CD8-positive, alpha-beta memory T cell (primary cell): ENCODE measurements at regions not wholly inside any gene's neighbourhood (a gene's known extent, or its start where the extent isn't known, plus 50 kb on each side); places are given as distances from the start of the nearest gene placed in this dataset.
A peak's percentile ranks its signal among the peaks of the same experiment; 100 is the strongest.

Source experiments
- CTCF ChIA-PET: fragments of 350-600 bp; sonication (Branson Sonifier 250); formaldehyde crosslinking; loops from one replicate; lab custom pipeline; 2021; ENCODE audit warnings: antibody characterized with exemption; lab: Charles Lee
- POLR2A ChIA-PET: fragments of 350-600 bp; sonication (Branson Sonifier 250); formaldehyde crosslinking; loops from one replicate; lab custom pipeline; 2021; ENCODE audit warnings: antibody characterized with exemption; lab: Charles Lee
- DNase-seq, 5 donors: peaks; one replicate each; pipeline versions ENCODE4 v3.0.0 to v3.0.0-alpha.2; 2020 to 2022; ENCODE audit warnings: mixed read lengths in 1 of 5
- H3K27ac ChIP-seq: one replicate; pipeline ENCODE4 v1.7.0; 2013; ENCODE audit warnings: low read depth, mild to moderate bottlenecking, low read length, moderate library complexity
- H3K27me3 ChIP-seq: 2 replicates; pipeline ENCODE4 v1.7.0; 2013; ENCODE audit warnings: low read length, mild to moderate bottlenecking; ENCODE audit not compliant: insufficient read depth, poor library complexity, severe bottlenecking
- H3K36me3 ChIP-seq: 2 replicates; pipeline ENCODE4 v1.7.0; 2013; ENCODE audit warnings: mild to moderate bottlenecking, low read length, moderate library complexity; ENCODE audit not compliant: insufficient read depth
- H3K4me1 ChIP-seq: 2 replicates; pipeline ENCODE4 v1.7.0; 2013; ENCODE audit warnings: mild to moderate bottlenecking, low read length, moderate library complexity; ENCODE audit not compliant: insufficient read depth
- H3K4me3 ChIP-seq: 2 replicates; pipeline ENCODE4 v1.7.0; 2013; ENCODE audit warnings: mild to moderate bottlenecking, low read length
- H3K9me3 ChIP-seq: 2 replicates; pipeline ENCODE4 v1.7.0; 2013; ENCODE audit warnings: mild to moderate bottlenecking, low read length
- H3K27ac Mint-ChIP-seq, 8 donors: one replicate each; pipeline ENCODE4 v1.8.0; 2020 to 2021; ENCODE audit warnings: mixed read lengths in 8 of 8, mild to moderate bottlenecking in 6 of 8, inconsistent platforms in 3 of 8, moderate library complexity in 3 of 8
- H3K27me3 Mint-ChIP-seq, 2 donors: one replicate each; pipeline ENCODE4 v1.8.0; 2020 to 2021; ENCODE audit warnings: mixed read lengths in 2 of 2, mild to moderate bottlenecking in 1 of 2, moderate library complexity in 1 of 2
- H3K36me3 Mint-ChIP-seq, 3 donors: one replicate each; pipeline ENCODE4 v1.8.0; 2020 to 2021; ENCODE audit warnings: mixed read lengths in 3 of 3, inconsistent platforms in 1 of 3, mild to moderate bottlenecking in 1 of 3
- H3K4me1 Mint-ChIP-seq, 3 donors: one replicate each; pipeline ENCODE4 v1.8.0; 2020 to 2021; ENCODE audit warnings: mixed read lengths in 3 of 3, inconsistent platforms in 1 of 3, mild to moderate bottlenecking in 1 of 3
- H3K4me3 Mint-ChIP-seq, 7 donors: one replicate each; pipeline ENCODE4 v1.8.0; 2020 to 2021; ENCODE audit warnings: mixed read lengths in 7 of 7, mild to moderate bottlenecking in 6 of 7, moderate library complexity in 4 of 7, inconsistent platforms in 2 of 7
- H3K9me3 Mint-ChIP-seq, 5 donors: one replicate each; pipeline ENCODE4 v1.8.0; 2020 to 2022; ENCODE audit warnings: mixed read lengths in 5 of 5, mild to moderate bottlenecking in 3 of 5, moderate library complexity in 2 of 5, inconsistent platforms in 1 of 5

GRCh38 chr11:127304634-127305033 lies 304.1 kb upstream of the KIRREL3 start:
- Histone ChIP-seq H3K4me1 (no peaks in the 10 kb centered on the region), H3K27ac (no peak overlapping the region), H3K27me3 (no peaks in the 10 kb centered on the region), H3K36me3 (no peaks in the 10 kb centered on the region), H3K9me3 (no peaks in the 10 kb centered on the region), H3K4me3 (no peak overlapping the region)
- no peaks in the 10 kb centered on the region for H3K36me3 Mint-ChIP-seq
- H3K4me3 Mint-ChIP-seq: no peak overlapping the region
- H3K9me3 Mint-ChIP-seq: peaks cover 0 to 2% (median 0%) of the 10 kb centered on the region in 5 donors
- no peak for DNase-seq
- POLR2A ChIA-PET: no interaction called here
- H3K27ac Mint-ChIP-seq: no peak overlapping the region
- no peaks in the 10 kb centered on the region for H3K27me3 Mint-ChIP-seq
- CTCF ChIA-PET: no interaction called here
- no peaks in the 10 kb centered on the region for H3K4me1 Mint-ChIP-seq

GRCh38 chr11:127288926-127289325 lies 288.4 kb upstream of the KIRREL3 start:
- ChIA-PET POLR2A (no interaction called here), CTCF (no interaction called here)
- Histone ChIP-seq H3K4me1 (no peaks in the 10 kb centered on the region), H3K36me3 (no peaks in the 10 kb centered on the region), H3K4me3 (no peak overlapping the region), H3K27ac (no peak overlapping the region), H3K27me3 (no peaks in the 10 kb centered on the region), H3K9me3 (no peaks in the 10 kb centered on the region)
- H3K27me3 Mint-ChIP-seq: no peaks in the 10 kb centered on the region
- no peak overlapping the region for H3K27ac Mint-ChIP-seq
- H3K9me3 Mint-ChIP-seq: peaks cover 5 to 21% (median 11%) of the 10 kb centered on the region in 5 donors
- H3K4me1 Mint-ChIP-seq: no peaks in the 10 kb centered on the region
- no peaks in the 10 kb centered on the region for H3K36me3 Mint-ChIP-seq
- no peak for DNase-seq
- no peak overlapping the region for H3K4me3 Mint-ChIP-seq

GRCh38 chr11:127281534-127281933 lies 281.0 kb upstream of the KIRREL3 start:
- H3K9me3 Mint-ChIP-seq: peaks cover 0 to 3% (median 0%) of the 10 kb centered on the region in 5 donors
- H3K4me1 Mint-ChIP-seq: no peaks in the 10 kb centered on the region
- Histone ChIP-seq H3K36me3 (no peaks in the 10 kb centered on the region), H3K27ac (no peak overlapping the region), H3K9me3 (no peaks in the 10 kb centered on the region), H3K4me1 (no peaks in the 10 kb centered on the region), H3K4me3 (no peak overlapping the region), H3K27me3 (no peaks in the 10 kb centered on the region)
- DNase-seq: no peak
- H3K36me3 Mint-ChIP-seq: no peaks in the 10 kb centered on the region
- H3K27me3 Mint-ChIP-seq: no peaks in the 10 kb centered on the region
- ChIA-PET CTCF (no interaction called here), POLR2A (no interaction called here)
- no peak overlapping the region for H3K4me3 Mint-ChIP-seq
- no peak overlapping the region for H3K27ac Mint-ChIP-seq

GRCh38 chr11:127275774-127276173 lies 275.2 kb upstream of the KIRREL3 start:
- CTCF ChIA-PET: no interaction called here
- Mint-ChIP-seq H3K9me3 (peaks cover 0 to 3% (median 0%) of the 10 kb centered on the region in 5 donors), H3K27ac (no peak overlapping the region), H3K4me1 (no peaks in the 10 kb centered on the region), H3K36me3 (no peaks in the 10 kb centered on the region), H3K4me3 (no peak overlapping the region), H3K27me3 (no peaks in the 10 kb centered on the region)
- no peak overlapping the region for H3K4me3 ChIP-seq
- no peaks in the 10 kb centered on the region for H3K9me3 ChIP-seq
- H3K27me3 ChIP-seq: no peaks in the 10 kb centered on the region
- H3K4me1 ChIP-seq: no peaks in the 10 kb centered on the region
- POLR2A ChIA-PET: no interaction called here
- no peak for DNase-seq
- H3K27ac ChIP-seq: no peak overlapping the region
- no peaks in the 10 kb centered on the region for H3K36me3 ChIP-seq

DNA sequence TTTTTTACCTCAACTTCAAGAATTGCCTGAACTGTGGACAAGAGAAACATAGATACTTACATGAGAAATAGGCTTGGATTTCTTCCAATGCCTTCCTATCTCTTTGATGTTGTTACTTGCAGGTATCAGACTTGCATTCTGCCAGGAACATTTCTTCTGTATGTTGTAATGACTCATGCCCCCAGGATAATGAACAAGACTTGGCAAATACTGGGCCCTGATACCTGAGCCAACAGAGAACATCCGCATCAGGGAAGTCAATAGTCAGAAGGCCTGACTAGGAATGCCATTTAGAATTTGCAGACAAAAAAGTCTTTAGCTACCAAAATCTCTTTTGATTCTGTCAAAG lies 273.7 kb upstream of the KIRREL3 start:
- Mint-ChIP-seq H3K4me3 (no peak overlapping the region), H3K36me3 (no peaks in the 10 kb centered on the region), H3K9me3 (peaks cover 0 to 2% (median 0%) of the 10 kb centered on the region in 5 donors), H3K27ac (no peak overlapping the region), H3K4me1 (no peaks in the 10 kb centered on the region), H3K27me3 (no peaks in the 10 kb centered on the region)
- no peaks in the 10 kb centered on the region for H3K9me3 ChIP-seq
- CTCF ChIA-PET: no interaction called here
- no peaks in the 10 kb centered on the region for H3K27me3 ChIP-seq
- H3K4me1 ChIP-seq: no peaks in the 10 kb centered on the region
- no peak overlapping the region for H3K4me3 ChIP-seq
- no peak for DNase-seq
- H3K27ac ChIP-seq: no peak overlapping the region
- no peaks in the 10 kb centered on the region for H3K36me3 ChIP-seq
- POLR2A ChIA-PET: no interaction called here

DNA sequence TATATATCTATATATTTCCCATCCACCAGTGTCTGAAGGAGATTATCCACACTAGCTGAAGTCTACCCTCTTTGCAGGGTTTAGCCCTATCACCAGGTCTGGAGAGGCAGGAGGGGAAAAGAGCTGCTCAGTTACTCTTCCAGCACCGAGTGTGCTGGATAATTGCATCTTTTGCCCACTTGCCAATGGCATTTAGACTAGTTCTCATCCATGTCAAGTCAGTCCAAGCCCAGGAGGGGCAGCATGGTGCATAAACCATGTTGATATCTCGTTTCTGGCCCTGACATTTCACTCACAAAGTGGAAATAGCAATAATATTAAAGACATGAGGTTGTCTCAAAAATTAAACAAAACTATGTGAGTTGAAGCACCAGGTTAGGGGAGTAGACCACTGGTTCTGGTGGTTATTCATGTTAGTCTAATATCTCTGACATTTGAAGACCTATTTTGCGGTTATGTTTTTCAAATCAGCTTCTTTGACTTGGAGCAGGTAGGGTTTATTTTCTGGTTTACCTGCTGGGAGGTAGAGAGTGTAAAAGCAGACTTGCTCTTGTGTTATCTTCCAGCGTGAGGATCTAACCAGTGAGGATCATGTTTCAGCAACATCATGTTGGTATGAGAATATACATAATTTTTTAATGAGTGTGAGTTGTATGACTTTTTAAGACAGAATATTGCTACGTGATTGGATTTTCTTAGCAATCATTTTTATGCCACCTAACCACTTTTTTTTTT lies 273.2 kb upstream of the KIRREL3 start:
- no peaks in the 10 kb centered on the region for H3K4me1 ChIP-seq
- CTCF ChIA-PET: no interaction called here
- Mint-ChIP-seq H3K4me3 (no peak overlapping the region), H3K27me3 (no peaks in the 10 kb centered on the region), H3K36me3 (no peaks in the 10 kb centered on the region), H3K27ac (no peak overlapping the region), H3K9me3 (peaks cover 0 to 2% (median 0%) of the 10 kb centered on the region in 5 donors), H3K4me1 (no peaks in the 10 kb centered on the region)
- no peak overlapping the region for H3K27ac ChIP-seq
- H3K9me3 ChIP-seq: no peaks in the 10 kb centered on the region
- no peaks in the 10 kb centered on the region for H3K36me3 ChIP-seq
- no peak for DNase-seq
- POLR2A ChIA-PET: no interaction called here
- no peak overlapping the region for H3K4me3 ChIP-seq
- H3K27me3 ChIP-seq: no peaks in the 10 kb centered on the region

- H3K9me3 Mint-ChIP-seq: peaks cover 0 to 2% (median 0%) of the 10 kb centered on the region in 5 donors
- H3K36me3 Mint-ChIP-seq: no peaks in the 10 kb centered on the region
Measured at GRCh38 chr11:127270851-127271250, 270.3 kb upstream of the KIRREL3 start.

GRCh38 chr11:127269911-127270310 lies 269.3 kb upstream of the KIRREL3 start:
- no peak for DNase-seq
- no peaks in the 10 kb centered on the region for H3K4me1 ChIP-seq
- no peak overlapping the region for H3K4me3 ChIP-seq
- no peaks in the 10 kb centered on the region for H3K27me3 ChIP-seq
- CTCF ChIA-PET: no interaction called here
- no peaks in the 10 kb centered on the region for H3K36me3 ChIP-seq
- Mint-ChIP-seq H3K4me3 (no peak overlapping the region), H3K36me3 (no peaks in the 10 kb centered on the region), H3K4me1 (no peaks in the 10 kb centered on the region), H3K9me3 (peaks cover 0 to 4% (median 0%) of the 10 kb centered on the region in 5 donors), H3K27me3 (no peaks in the 10 kb centered on the region), H3K27ac (no peak overlapping the region)
- POLR2A ChIA-PET: no interaction called here
- no peak overlapping the region for H3K27ac ChIP-seq
- H3K9me3 ChIP-seq: no peaks in the 10 kb centered on the region

More at GRCh38 chr11:127270851-127271250, 270.3 kb upstream of the KIRREL3 start:
- ChIA-PET CTCF (no interaction called here), POLR2A (no interaction called here)
- Histone ChIP-seq H3K27ac (no peak overlapping the region), H3K9me3 (no peaks in the 10 kb centered on the region), H3K4me1 (no peaks in the 10 kb centered on the region), H3K4me3 (no peak overlapping the region), H3K36me3 (no peaks in the 10 kb centered on the region), H3K27me3 (no peaks in the 10 kb centered on the region)
- H3K27ac Mint-ChIP-seq: no peak overlapping the region
- no peaks in the 10 kb centered on the region for H3K27me3 Mint-ChIP-seq
- no peak for DNase-seq
- no peaks in the 10 kb centered on the region for H3K4me1 Mint-ChIP-seq
- peak overlapping the region in 1 of 7 donors; percentile 12 for H3K4me3 Mint-ChIP-seq
